HTR-8/SVneo (cell line): ENCODE measurements at regions not wholly inside any gene's neighbourhood (a gene's known extent, or its start where the extent isn't known, plus 50 kb on each side); places are given as distances from the start of the nearest gene placed in this dataset.
"Not testable (repeated sequence)": the region's sequence is repeated elsewhere in the genome, so short reads cannot be mapped to it uniquely, and the experiment has no call there.

Experiments used
- DNase-seq: peaks from one replicate; pipeline ENCODE4 v3.0.0; 2011; ENCODE audit warnings: low spot score, mixed read lengths; ENCODE audit not compliant: insufficient read length
- FAIRE-seq: peaks from 2 replicates; lab custom pipeline; 2011; peaks lifted over from hg19 to GRCh38; lab: Jason Lieb, UNC

- no peak for FAIRE-seq
- DNase-seq: no peak
Measured at GRCh38 chr3:88000853-88001252, 58.0 kb downstream of the CGGBP1 start.

GRCh38 chr3:87997966-87998365 is 60.8 kb downstream of the CGGBP1 start:
- DNase-seq: no peak
- FAIRE-seq: no peak

GRCh38 chr3:87997298-87997697 is 61.5 kb downstream of the CGGBP1 start:
- DNase-seq (no peak), FAIRE-seq (no peak)

GRCh38 chr3:87996882-87997281 is 61.9 kb downstream of the CGGBP1 start:
- FAIRE-seq (no peak), DNase-seq (no peak)

GRCh38 chr3:87993566-87993965 is 65.2 kb downstream of the CGGBP1 start:
- FAIRE-seq: no peak
- no peak for DNase-seq

- no peak for DNase-seq
- FAIRE-seq: no peak
Measured at GRCh38 chr3:87987952-87988351, 70.9 kb downstream of the CGGBP1 start.

GRCh38 chr3:87982421-87982820 is 76.4 kb downstream of the CGGBP1 start:
- DNase-seq (no peak), FAIRE-seq (no peak)

- DNase-seq (no peak), FAIRE-seq (no peak)
Measured at GRCh38 chr3:87979527-87979926, 79.3 kb downstream of the CGGBP1 start.

- FAIRE-seq: peak; percentile 67
- no peak for DNase-seq
Measured at GRCh38 chr3:87977765-87978164, 81.0 kb downstream of the CGGBP1 start.

- DNase-seq: no peak
- FAIRE-seq: no peak
Measured at GRCh38 chr3:87975716-87976115, 83.1 kb downstream of the CGGBP1 start.

- FAIRE-seq: no peak
Measured at GRCh38 chr3:87973906-87974305, 84.9 kb downstream of the CGGBP1 start.

GRCh38 chr3:87969620-87970019 is 89.2 kb downstream of the CGGBP1 start:
- DNase-seq (no peak), FAIRE-seq (no peak)

More at GRCh38 chr3:87973906-87974305, 84.9 kb downstream of the CGGBP1 start:
- no peak for DNase-seq

GRCh38 chr3:87968668-87969067 is 90.1 kb downstream of the CGGBP1 start:
- DNase-seq: no peak
- FAIRE-seq: no peak

GRCh38 chr3:87958289-87958688 is 100.5 kb downstream of the CGGBP1 start:
- no peak for DNase-seq
- no peak for FAIRE-seq

- FAIRE-seq: no peak
Measured at GRCh38 chr3:87957575-87957974, 101.2 kb downstream of the CGGBP1 start.

GRCh38 chr3:87949879-87950208 is 109.0 kb downstream of the CGGBP1 start:
- no peak for FAIRE-seq
- no peak for DNase-seq

More at GRCh38 chr3:87957575-87957974, 101.2 kb downstream of the CGGBP1 start:
- no peak for DNase-seq

- DNase-seq (no peak), FAIRE-seq (no peak)
Measured at GRCh38 chr3:87949189-87949878, 109.5 kb downstream of the CGGBP1 start.

GRCh38 chr3:87946007-87946406 is 112.8 kb downstream of the CGGBP1 start:
- not testable (repeated sequence) for FAIRE-seq, DNase-seq

- not testable (repeated sequence) for FAIRE-seq, DNase-seq
Measured at GRCh38 chr3:87942256-87942655, 116.5 kb downstream of the CGGBP1 start.

- no peak for FAIRE-seq
Measured at GRCh38 chr3:87924485-87924884, 134.3 kb downstream of the CGGBP1 start.

GRCh38 chr3:87920549-87920948 is 138.3 kb downstream of the CGGBP1 start:
- FAIRE-seq: no peak

More at GRCh38 chr3:87924485-87924884, 134.3 kb downstream of the CGGBP1 start:
- DNase-seq: no peak

GRCh38 chr3:87901141-87901540 is 157.7 kb downstream of the CGGBP1 start:
- DNase-seq: no peak
- no peak for FAIRE-seq

More at GRCh38 chr3:87920549-87920948, 138.3 kb downstream of the CGGBP1 start:
- no peak for DNase-seq
